DMS79 treated with DMSO at 0.1 percent for 48 hours (cell line): ENCODE measurements at regions not wholly inside any gene's neighbourhood (a gene's known extent, or its start where the extent isn't known, plus 50 kb on each side); places are given as distances from the start of the nearest gene placed in this dataset.

Source experiments
- DNase-seq: peaks from one replicate; lab custom pipeline; 2025; lab: John Stamatoyannopoulos, UW

DNA sequence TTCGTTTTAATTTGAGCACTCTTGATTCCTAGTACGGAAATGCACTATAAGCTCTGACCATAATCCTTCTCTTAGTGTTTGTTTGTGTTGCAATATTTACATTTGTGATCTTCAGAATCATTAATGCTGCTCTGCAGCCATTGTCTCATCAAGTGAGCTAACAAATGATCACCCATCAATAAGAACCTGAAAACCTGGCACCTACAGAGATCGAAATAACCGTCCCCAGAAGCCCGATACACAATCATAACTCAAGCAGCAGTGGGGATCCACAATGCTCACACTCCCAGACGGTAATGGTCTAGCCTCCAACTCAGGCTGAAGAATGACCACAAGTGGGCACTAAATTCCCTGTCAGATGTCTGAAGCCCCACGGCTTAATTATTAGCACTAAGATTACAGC lies 156.0 kb upstream of the NFE2L3 start:
- DNase-seq: no peak

- no peak for DNase-seq
Measured at GRCh38 chr7:25998499-25998898, 153.5 kb upstream of the NFE2L3 start.

DNA sequence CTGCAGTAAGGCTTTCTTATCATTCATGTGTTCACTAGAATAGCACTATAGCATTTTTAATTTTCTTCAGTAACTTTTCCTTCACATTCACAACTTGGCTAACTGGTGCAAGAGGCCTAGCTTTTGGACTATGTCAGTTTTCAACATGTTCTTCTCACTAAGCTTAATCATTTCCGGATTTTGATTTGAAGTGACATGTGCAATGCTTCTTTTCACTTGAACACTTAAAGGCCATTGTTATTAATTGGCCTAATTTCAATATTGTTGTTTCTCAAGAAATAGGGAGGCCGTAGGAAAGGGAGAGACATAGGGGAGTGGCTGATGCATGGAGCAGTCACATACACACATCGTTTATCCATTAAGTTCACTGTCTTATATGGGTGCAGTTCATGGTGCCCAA lies 151.2 kb upstream of the NFE2L3 start:
- DNase-seq: no peak

- DNase-seq: no peak
Measured at GRCh38 chr7:26001662-26002244, 150.2 kb upstream of the NFE2L3 start.

GRCh38 chr7:26005683-26006410 lies 146.2 kb upstream of the NFE2L3 start:
- no peak for DNase-seq

DNA sequence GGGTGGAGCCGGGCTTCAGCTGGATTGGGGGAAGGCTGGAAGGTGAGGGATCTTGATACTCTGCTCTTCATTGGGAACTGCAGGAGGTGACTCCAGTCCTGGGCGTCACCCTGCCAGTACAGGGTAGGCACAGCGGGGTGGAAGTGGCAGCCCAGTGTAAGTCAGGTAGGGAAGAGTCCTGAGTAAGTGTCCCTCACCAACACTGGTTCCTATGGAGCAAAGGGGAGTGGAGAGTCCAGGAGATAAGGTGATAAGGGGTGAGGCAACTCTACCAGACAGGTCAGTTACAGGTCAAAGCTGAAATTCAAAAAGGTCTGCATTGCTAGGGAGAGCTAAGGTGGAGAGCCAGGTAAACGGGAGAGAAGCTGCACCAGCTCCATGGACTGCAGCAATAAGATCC lies 145.6 kb upstream of the NFE2L3 start:
- DNase-seq: no peak

GRCh38 chr7:26007510-26007909 lies 144.5 kb upstream of the NFE2L3 start:
- no peak for DNase-seq

- no peak for DNase-seq
Measured at GRCh38 chr7:26008428-26008827, 143.6 kb upstream of the NFE2L3 start.

DNA sequence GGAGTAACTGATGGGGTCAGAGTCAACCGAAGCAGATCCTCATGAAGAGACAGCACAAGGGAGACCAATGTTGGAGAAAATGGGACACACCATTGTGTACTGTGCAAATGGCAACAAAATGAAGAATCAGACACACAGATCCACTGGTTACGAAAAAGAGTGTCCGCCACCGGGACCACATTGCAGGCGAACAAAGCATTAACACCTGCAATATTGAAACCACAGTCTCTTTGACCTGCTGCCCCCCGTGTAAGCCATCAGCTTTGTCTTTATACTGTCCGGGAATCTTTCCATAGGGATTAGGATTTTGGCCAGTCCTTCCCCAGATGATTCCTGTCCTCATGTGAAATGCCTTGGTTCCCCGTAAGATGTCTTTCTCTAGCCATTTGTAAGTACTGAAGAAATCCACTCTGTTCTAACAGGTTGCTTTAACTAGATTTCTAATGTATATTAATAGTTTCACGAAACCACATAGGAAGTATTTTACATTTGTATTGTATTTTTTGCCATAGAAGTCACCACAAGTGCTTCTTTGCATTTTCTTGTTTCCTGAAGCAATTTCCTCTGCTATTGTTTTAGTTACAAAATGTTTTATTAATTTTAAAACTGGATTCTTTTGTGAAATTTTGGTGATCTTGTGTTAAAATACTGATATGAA lies 140.8 kb upstream of the NFE2L3 start:
- DNase-seq: no peak

- DNase-seq: peak; percentile 68
Measured at GRCh38 chr7:26013551-26014083, 138.4 kb upstream of the NFE2L3 start.

DNA sequence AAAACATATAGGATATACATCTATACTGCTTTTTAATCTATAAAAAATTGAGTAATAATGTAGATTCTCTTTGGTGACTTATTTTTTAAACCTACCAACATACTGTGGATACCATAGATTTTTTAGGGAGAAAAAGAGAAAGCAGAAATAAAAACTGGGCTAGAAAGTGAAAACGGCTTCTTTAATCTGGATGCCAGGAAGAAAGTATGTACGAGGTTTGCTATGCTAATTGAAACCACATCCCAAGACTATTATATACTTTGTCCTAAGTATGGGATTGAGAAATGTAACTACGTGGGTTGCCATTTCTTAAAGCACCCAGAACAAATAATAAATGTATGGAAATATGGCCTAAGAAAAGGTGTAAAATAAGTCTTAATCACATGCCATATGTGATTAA lies 129.0 kb upstream of the NFE2L3 start:
- DNase-seq: no peak

GRCh38 chr7:26029911-26030310 lies 122.1 kb upstream of the NFE2L3 start:
- no peak for DNase-seq

DNA sequence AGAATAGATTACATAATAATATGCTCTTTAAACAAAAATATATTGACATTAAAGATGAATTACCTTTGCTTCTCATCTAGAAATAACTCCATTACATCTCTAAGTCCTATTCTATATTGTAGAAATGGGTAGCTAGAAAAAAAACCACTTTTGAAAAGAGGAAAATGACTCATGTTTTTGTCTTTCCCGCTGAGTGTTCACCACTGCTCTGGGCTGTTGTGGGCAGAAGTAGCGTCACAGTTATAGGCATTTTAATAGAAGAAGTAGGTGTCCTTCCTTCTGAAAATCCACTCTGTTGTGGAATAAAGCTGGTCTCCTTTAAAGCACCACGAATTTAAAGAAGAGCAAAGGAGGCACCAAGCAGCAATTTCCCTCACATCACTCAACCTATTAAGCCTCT lies 117.6 kb upstream of the NFE2L3 start:
- DNase-seq: no peak

DNA sequence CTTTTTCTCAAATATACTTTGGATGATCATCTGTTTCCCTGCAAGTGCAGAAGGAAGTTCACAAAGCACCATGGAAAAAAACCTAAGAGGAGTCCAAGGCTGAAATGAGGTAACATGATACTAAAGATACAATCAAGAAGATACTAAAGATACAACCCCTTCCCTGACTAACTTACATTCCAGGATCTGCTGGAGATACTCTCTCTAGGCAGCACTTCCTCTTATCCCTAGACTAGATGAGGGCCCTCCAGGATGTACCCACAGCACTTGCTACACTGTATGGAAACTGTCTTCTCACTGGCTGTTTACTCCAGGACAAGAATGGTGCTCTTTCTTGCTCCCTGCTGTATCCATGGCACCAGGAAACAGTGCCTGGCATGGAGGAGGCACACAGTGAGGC lies 116.4 kb upstream of the NFE2L3 start:
- DNase-seq: no peak

- no peak for DNase-seq
Measured at GRCh38 chr7:26036092-26036491, 115.9 kb upstream of the NFE2L3 start.

GRCh38 chr7:26038201-26038990 lies 113.6 kb upstream of the NFE2L3 start:
- no peak for DNase-seq

DNA sequence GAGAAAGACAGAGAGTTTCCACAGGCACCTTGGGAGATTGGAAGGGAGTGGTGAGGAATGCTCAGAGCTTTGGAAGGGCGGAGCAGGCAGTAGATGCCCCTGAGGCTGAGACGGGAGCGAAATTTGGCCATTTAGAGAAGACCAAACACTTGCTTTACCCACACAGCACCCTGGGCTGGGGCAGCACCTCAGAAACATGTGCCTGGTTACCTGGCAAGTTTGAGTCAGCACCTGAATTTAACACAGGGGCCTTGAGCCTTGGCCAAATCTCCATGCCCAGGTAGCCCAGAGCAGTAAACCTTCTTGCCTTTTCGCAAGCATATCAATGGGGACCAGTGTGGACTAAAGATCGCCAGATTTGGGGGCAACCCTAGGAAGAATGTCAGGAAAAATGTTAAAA lies 111.9 kb upstream of the NFE2L3 start:
- DNase-seq: no peak

- no peak for DNase-seq
Measured at GRCh38 chr7:26042237-26042636, 109.8 kb upstream of the NFE2L3 start.

DNA sequence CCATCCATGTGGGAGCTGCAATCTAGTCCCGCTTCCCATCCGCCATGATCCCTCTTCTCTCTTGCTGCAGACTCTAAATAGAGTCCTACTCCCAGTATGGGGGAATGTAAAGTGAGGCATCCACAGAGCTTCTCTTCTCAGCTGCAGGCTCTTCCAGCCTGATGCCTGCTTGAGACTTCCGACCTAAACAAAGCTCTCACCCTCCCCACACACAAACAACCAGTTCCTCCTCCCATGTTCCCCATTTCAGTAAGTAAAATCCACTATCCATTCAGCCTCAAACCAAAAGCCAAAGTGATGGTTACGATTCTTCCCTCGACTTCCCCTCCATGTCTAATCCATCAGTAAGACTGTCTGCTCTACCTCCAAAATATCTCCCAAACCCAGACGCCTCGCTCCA lies 108.2 kb upstream of the NFE2L3 start:
- no peak for DNase-seq

- DNase-seq: no peak
Measured at GRCh38 chr7:26044320-26044719, 107.7 kb upstream of the NFE2L3 start.

DNA sequence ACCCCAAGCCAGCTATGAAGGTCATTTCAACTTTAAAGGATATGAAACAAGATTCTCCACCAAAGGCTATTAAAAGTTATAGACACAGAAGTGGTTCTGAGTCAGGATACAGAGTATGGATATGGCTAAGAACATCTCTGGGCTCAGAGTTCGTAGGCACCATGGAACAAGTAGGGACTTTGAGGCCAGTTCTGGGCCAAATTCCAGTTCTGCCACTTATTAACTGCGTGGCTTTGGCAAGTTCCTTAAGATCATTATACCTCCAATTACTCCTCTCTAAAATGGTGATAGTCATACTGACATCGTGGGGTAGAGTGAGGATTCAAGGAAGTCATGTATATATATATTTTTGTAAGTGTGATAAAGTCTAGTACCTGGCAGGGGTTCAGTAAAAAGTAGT lies 105.8 kb upstream of the NFE2L3 start:
- DNase-seq: no peak

DNA sequence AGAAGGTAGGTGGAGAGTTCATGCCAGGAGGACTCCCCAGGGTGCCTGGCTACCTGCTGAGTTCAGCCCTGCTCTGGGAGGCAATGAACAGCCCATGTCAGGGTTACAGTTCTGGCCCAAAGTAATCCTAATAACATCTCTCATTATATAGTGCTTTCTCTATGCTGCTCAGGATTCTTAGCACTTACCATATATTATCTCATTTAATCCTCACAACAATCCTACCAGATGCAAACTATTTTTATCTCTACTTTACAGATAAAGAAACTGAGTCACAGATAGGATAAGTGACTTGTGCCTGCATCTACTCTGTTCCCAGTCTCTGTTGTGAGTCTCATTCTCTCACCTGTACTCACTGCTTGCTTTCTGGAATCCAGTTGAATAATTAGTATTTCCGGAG lies 105.1 kb upstream of the NFE2L3 start:
- no peak for DNase-seq

DNA sequence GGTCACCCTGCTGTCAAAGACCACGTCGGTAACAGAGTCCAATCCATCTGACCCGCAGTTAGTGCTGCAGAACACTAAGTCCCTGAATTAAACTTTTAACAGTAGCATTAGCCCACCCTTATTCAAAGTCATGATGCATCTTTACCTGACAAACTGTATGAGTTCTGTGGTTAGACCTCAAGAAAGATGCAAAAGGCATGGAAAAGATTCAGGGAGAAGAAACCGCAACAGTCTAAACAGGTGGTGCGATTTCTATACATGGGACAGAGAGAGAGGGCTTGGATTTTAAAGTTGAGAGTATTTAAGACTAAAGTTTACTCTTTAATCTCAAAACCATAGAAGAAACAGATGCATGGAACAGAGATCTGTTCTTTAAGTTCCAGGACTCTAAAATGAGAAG lies 103.3 kb upstream of the NFE2L3 start:
- DNase-seq: no peak
